ENCODE measurements at regions not wholly inside any gene's neighbourhood (a gene's known extent, or its start where the extent isn't known, plus 50 kb on each side); places are given as distances from the start of the nearest gene placed in this dataset.

DNA sequence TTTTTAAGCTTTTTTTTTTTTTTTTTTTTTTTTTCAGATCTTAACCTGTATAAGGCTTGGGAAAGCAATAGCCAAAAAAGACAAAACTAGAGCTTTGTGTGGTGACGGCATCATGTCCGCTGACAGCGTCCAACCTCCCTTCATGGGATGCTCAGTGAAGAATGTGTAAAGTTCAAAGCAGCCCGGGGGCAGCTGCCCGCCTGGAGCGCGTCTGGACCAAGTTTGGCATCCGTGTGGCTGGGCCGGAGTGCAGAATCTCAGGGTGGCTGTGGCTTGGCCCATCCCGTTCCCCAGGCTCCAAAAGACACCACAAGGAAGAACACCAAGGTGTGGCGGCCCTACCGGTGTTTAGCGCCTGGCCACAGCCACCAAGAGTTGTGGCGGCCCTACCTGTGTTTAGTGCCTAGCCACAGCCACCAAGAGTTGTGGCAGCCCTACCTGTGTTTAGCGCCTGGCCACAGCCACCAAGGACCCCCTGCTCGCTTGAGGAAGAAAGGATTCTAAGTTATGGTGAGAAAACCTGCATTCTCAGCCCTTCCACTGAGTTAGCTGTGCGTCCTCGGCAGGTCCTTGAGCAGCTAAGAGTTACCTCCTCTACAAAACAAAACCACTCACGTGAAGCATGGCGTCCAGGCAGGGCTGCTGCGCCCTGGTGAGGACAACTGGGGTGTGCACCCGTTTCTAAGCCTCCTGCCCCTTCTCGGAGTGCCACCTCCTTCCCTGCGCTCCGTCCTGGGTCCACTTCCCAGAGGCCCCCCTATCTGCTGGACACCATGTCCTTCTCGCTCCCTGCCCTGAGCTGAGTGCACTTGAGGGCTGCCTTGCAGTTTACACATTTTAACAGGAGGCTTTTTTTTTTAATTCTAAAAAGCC lies 103.6 kb upstream of the SALL3 start:
- TF ChIP-seq EZH2 (IDR thresholded peaks at IDR 0.05; ENCODE audit: borderline replicate concordance, insufficient read depth, low read length, poor library complexity, severe bottlenecking), result no peak
- TF ChIP-seq, protein P1, sequence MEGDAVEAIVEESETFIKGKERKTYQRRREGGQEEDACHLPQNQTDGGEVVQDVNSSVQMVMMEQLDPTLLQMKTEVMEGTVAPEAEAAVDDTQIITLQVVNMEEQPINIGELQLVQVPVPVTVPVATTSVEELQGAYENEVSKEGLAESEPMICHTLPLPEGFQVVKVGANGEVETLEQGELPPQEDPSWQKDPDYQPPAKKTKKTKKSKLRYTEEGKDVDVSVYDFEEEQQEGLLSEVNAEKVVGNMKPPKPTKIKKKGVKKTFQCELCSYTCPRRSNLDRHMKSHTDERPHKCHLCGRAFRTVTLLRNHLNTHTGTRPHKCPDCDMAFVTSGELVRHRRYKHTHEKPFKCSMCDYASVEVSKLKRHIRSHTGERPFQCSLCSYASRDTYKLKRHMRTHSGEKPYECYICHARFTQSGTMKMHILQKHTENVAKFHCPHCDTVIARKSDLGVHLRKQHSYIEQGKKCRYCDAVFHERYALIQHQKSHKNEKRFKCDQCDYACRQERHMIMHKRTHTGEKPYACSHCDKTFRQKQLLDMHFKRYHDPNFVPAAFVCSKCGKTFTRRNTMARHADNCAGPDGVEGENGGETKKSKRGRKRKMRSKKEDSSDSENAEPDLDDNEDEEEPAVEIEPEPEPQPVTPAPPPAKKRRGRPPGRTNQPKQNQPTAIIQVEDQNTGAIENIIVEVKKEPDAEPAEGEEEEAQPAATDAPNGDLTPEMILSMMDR (IDR thresholded peaks at IDR 0.05; ENCODE audit: poor library complexity, severe bottlenecking), result no peak
- TF ChIP-seq TAF1 (IDR thresholded peaks at IDR 0.05; ENCODE audit: low read depth), result no peak
